ENCODE measurements at regions not wholly inside any gene's neighbourhood (a gene's known extent, or its start where the extent isn't known, plus 50 kb on each side); places are given as distances from the start of the nearest gene placed in this dataset.
A peak's percentile ranks its signal among the peaks of the same experiment; 100 is the strongest.

GRCh38 chr5:1644810-1645571 lies 121.2 kb upstream of the LPCAT1 start:
- TF ChIP-seq CTCF (IDR thresholded peaks at IDR 0.05) (peak; percentile 69 to 83 (median 80)), POLR2A (IDR thresholded peaks at IDR 0.05; ENCODE audit: low read depth) (no peak), POLR2AphosphoS5 (IDR thresholded peaks at IDR 0.05) (peak in 1 of 2 donors; percentile 71), EP300 (IDR thresholded peaks at IDR 0.05) (no peak)
